ENCODE measurements at regions not wholly inside any gene's neighbourhood (a gene's known extent, or its start where the extent isn't known, plus 50 kb on each side); places are given as distances from the start of the nearest gene placed in this dataset.

GRCh38 chr12:130009961-130010360 lies 106.1 kb upstream of the TMEM132D start:
- TF ChIP-seq RAD21 (IDR thresholded peaks at IDR 0.05) (no peak), CTCF (IDR thresholded peaks at IDR 0.05; ENCODE audit: low read depth, low read length, missing input control) (no peak), YY1 (IDR thresholded peaks at IDR 0.05) (no peak), GABPA (IDR thresholded peaks at IDR 0.05 in 1 of 2, conservative IDR thresholded peaks at IDR 0.05 in 1 of 2) (no peak), TAF1 (conservative IDR thresholded peaks at IDR 0.05) (no peak), RXRA (IDR thresholded peaks at IDR 0.05) (no peak), MAX (IDR thresholded peaks at IDR 0.05) (no peak), REST (IDR thresholded peaks at IDR 0.05) (no peak), SP1 (IDR thresholded peaks at IDR 0.05) (no peak), FOXA1 (IDR thresholded peaks at IDR 0.05) (no peak), ATF3 (IDR thresholded peaks at IDR 0.05) (no peak)

All from liver (tissue), 3 donors.